Breast epithelium (tissue), 3 donors: ENCODE measurements at regions not wholly inside any gene's neighbourhood (a gene's known extent, or its start where the extent isn't known, plus 50 kb on each side); places are given as distances from the start of the nearest gene placed in this dataset.

Source experiments
- CTCF ChIP-seq, 3 donors: fragments of 450-650 bp; IDR thresholded peaks; one replicate each; pipeline ENCODE4 v1.5.1; 2016 to 2017; ENCODE audit warnings: antibody characterized with exemption in 3 of 3, mild to moderate bottlenecking in 3 of 3, moderate library complexity in 3 of 3
- POLR2A ChIP-seq: fragments of 450-650 bp; IDR thresholded peaks from one replicate; pipeline ENCODE4 v1.6.1; 2016; ENCODE audit warnings: antibody characterized with exemption, mild to moderate bottlenecking, moderate library complexity
- POLR2AphosphoS5 ChIP-seq, 3 donors: sonication (generic); formaldehyde crosslinking; IDR thresholded peaks; one replicate each; pipeline ENCODE4 v1.6.1; 2017; ENCODE audit warnings: antibody characterized with exemption in 3 of 3

- no peak for TF ChIP-seq POLR2A
- no peak for TF ChIP-seq CTCF (IDR thresholded peaks at IDR 0.05)
- TF ChIP-seq POLR2AphosphoS5 (IDR thresholded peaks at IDR 0.05), result no peak
Observed at GRCh38 chrX:45903781-45904201, 641.4 kb downstream of the ZNF674 start.
